ENCODE measurements at regions not wholly inside any gene's neighbourhood (a gene's known extent, or its start where the extent isn't known, plus 50 kb on each side); places are given as distances from the start of the nearest gene placed in this dataset.
"Not testable (repeated sequence)": the region's sequence is repeated elsewhere in the genome, so short reads cannot be mapped to it uniquely, and the experiment has no call there.

GRCh38 chr4:8673106-8673505, 80.5 kb downstream of the CPZ start:
- TF ChIP-seq POLR2A (IDR thresholded peaks at IDR 0.05) = not testable (repeated sequence)
- TF ChIP-seq, protein P1, sequence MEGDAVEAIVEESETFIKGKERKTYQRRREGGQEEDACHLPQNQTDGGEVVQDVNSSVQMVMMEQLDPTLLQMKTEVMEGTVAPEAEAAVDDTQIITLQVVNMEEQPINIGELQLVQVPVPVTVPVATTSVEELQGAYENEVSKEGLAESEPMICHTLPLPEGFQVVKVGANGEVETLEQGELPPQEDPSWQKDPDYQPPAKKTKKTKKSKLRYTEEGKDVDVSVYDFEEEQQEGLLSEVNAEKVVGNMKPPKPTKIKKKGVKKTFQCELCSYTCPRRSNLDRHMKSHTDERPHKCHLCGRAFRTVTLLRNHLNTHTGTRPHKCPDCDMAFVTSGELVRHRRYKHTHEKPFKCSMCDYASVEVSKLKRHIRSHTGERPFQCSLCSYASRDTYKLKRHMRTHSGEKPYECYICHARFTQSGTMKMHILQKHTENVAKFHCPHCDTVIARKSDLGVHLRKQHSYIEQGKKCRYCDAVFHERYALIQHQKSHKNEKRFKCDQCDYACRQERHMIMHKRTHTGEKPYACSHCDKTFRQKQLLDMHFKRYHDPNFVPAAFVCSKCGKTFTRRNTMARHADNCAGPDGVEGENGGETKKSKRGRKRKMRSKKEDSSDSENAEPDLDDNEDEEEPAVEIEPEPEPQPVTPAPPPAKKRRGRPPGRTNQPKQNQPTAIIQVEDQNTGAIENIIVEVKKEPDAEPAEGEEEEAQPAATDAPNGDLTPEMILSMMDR (IDR thresholded peaks at IDR 0.05 in 4 of 5, conservative IDR thresholded peaks at IDR 0.05 in 1 of 5) = not testable (repeated sequence)

All from gastrocnemius medialis (tissue), 4 donors.